GM12891 (cell line): ENCODE measurements at regions not wholly inside any gene's neighbourhood (a gene's known extent, or its start where the extent isn't known, plus 50 kb on each side); places are given as distances from the start of the nearest gene placed in this dataset.

Experiments used
- POLR2A ChIP-seq: IDR thresholded peaks from 2 replicates; pipeline ENCODE4 v1.6.1; 2011; ENCODE audit warnings: low read depth, low read length, control low read depth
- POLR2AphosphoS5 ChIP-seq: IDR thresholded peaks from 2 replicates; pipeline ENCODE4 v1.6.1; 2011; ENCODE audit warnings: low read depth, low read length, control low read depth
- SPI1 ChIP-seq: IDR thresholded peaks from 2 replicates; pipeline ENCODE4 v1.6.1; 2011; ENCODE audit warnings: low read depth, low read length, control low read depth
- TAF1 ChIP-seq: IDR thresholded peaks from 2 replicates; pipeline ENCODE4 v1.6.1; 2011; ENCODE audit warnings: low read depth, low read length, control low read depth

- TF ChIP-seq POLR2A (no peak), TAF1 (no peak), POLR2AphosphoS5 (no peak), SPI1 (no peak)
Observed at GRCh38 chr13:64417581-64417980, 2812.6 kb downstream of the PCDH9 start.
